SW 1271 (cell line): ENCODE measurements at regions not wholly inside any gene's neighbourhood (a gene's known extent, or its start where the extent isn't known, plus 50 kb on each side); places are given as distances from the start of the nearest gene placed in this dataset.
A peak's percentile ranks its signal among the peaks of the same experiment; 100 is the strongest.

ENCODE experiments used
- DNase-seq, 2 experiments: peaks; one replicate each; lab custom pipeline; 2025; lab: John Stamatoyannopoulos, UW

GRCh38 chrX:20477219-20477618, 210.5 kb upstream of the RPS6KA3 start:
- no peak for DNase-seq

GRCh38 chrX:20472620-20473258, 206.0 kb upstream of the RPS6KA3 start:
- no peak for DNase-seq

GRCh38 chrX:20472148-20472547, 205.4 kb upstream of the RPS6KA3 start:
- DNase-seq: no peak

GRCh38 chrX:20471483-20471882, 204.8 kb upstream of the RPS6KA3 start:
- DNase-seq: no peak

GRCh38 chrX:20463296-20464075, 196.8 kb upstream of the RPS6KA3 start:
- no peak for DNase-seq

- DNase-seq: no peak
These were observed 194.9 kb upstream of the RPS6KA3 start for GRCh38 chrX:20461576-20461975.

GRCh38 chrX:20461002-20461401, 194.3 kb upstream of the RPS6KA3 start:
- no peak for DNase-seq

GRCh38 chrX:20459410-20460350, 193.0 kb upstream of the RPS6KA3 start:
- DNase-seq: no peak

GRCh38 chrX:20456971-20457370, 190.3 kb upstream of the RPS6KA3 start:
- DNase-seq: no peak

GRCh38 chrX:20455001-20455400, 188.3 kb upstream of the RPS6KA3 start:
- no peak for DNase-seq

- no peak for DNase-seq
These were observed 187.4 kb upstream of the RPS6KA3 start for GRCh38 chrX:20454117-20454516.

GRCh38 chrX:20452487-20452886, 185.8 kb upstream of the RPS6KA3 start:
- no peak for DNase-seq

GRCh38 chrX:20451929-20452328, 185.2 kb upstream of the RPS6KA3 start:
- DNase-seq: no peak

- DNase-seq: no peak
These were observed 178.4 kb upstream of the RPS6KA3 start for GRCh38 chrX:20445109-20445508.

GRCh38 chrX:20442597-20442996, 175.9 kb upstream of the RPS6KA3 start:
- DNase-seq: peak in 1 of 2 experiments; percentile 10

- DNase-seq: no peak
These were observed 174.4 kb upstream of the RPS6KA3 start for GRCh38 chrX:20441123-20441522.

- DNase-seq: no peak
These were observed 172.3 kb upstream of the RPS6KA3 start for GRCh38 chrX:20438871-20439526.

- DNase-seq: no peak
These were observed 171.0 kb upstream of the RPS6KA3 start for GRCh38 chrX:20437683-20438082.

- no peak for DNase-seq
These were observed 169.2 kb upstream of the RPS6KA3 start for GRCh38 chrX:20435913-20436312.

GRCh38 chrX:20434986-20435385, 168.3 kb upstream of the RPS6KA3 start:
- DNase-seq: no peak

GRCh38 chrX:20433388-20433775, 166.7 kb upstream of the RPS6KA3 start:
- DNase-seq: no peak
